Right atrium auricular region (tissue), 2 donors: ENCODE measurements at regions not wholly inside any gene's neighbourhood (a gene's known extent, or its start where the extent isn't known, plus 50 kb on each side); places are given as distances from the start of the nearest gene placed in this dataset.

Source experiments
- DNase-seq: peaks from one replicate; pipeline ENCODE4 v3.0.0-alpha.2; 2019; ENCODE audit warnings: low spot score
- H3K27ac ChIP-seq, 2 donors: fragments of 200-600 bp; sonication (generic); 1 replicate in 1 of 2; 2 replicates in 1 of 2; pipeline ENCODE4 v1.5.1; 2016 to 2019
- H3K27me3 ChIP-seq, 2 donors: fragments of 200-600 bp; sonication (generic); one replicate each; pipeline versions ENCODE4 v1.5.1 to v1.6.0; 2017 to 2019
- H3K36me3 ChIP-seq: fragments of 200-600 bp; sonication (generic); one replicate; pipeline ENCODE4 v1.5.1; 2016
- H3K4me1 ChIP-seq, 2 donors: fragments of 200-600 bp; sonication (generic); one replicate each; pipeline versions ENCODE4 v1.5.1 to v1.6.0; 2017 to 2019
- H3K4me3 ChIP-seq, 2 donors: fragments of 200-600 bp; sonication (generic); 1 replicate in 1 of 2; 2 replicates in 1 of 2; pipeline ENCODE4 v1.5.1; 2017 to 2019; ENCODE audit warnings: mild to moderate bottlenecking in 1 of 2, moderate library complexity in 1 of 2
- H3K9me3 ChIP-seq, 2 donors: fragments of 200-600 bp; sonication (generic); one replicate each; pipeline ENCODE4 v1.5.1; 2019
- TF ChIP-seq, protein P1 (sequence below), 2 donors: fragments of 200-600 bp; sonication (generic); IDR thresholded peaks; one replicate each; pipeline ENCODE4 v1.5.1; 2019; ENCODE audit warnings: antibody characterized with exemption in 2 of 2

DNA sequence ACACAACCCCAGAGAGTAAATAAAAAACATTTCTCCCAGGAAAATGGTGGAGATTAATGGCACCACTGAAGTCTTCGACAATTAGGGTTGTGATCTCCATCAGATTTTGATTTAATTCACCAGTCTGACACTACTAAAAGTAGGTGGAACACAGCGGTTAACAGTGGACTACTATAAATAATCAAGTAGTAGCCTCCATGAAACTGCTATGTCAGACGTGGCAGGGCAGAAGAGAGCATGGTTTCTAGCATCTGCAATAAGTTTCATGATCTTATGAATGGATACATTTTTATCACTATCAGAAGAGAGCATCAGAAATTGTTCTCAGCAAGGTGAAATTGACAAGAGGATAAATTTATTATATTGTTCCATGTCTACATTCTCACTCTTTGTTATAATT lies 1706.6 kb downstream of the MRPL39 start:
- no peaks in the 10 kb centered on the region for H3K4me1 ChIP-seq
- no peaks in the 10 kb centered on the region for H3K36me3 ChIP-seq
- no peak overlapping the region for H3K27ac ChIP-seq
- no peak overlapping the region for H3K4me3 ChIP-seq
- H3K9me3 ChIP-seq: no peaks in the 10 kb centered on the region
- TF ChIP-seq, protein P1, sequence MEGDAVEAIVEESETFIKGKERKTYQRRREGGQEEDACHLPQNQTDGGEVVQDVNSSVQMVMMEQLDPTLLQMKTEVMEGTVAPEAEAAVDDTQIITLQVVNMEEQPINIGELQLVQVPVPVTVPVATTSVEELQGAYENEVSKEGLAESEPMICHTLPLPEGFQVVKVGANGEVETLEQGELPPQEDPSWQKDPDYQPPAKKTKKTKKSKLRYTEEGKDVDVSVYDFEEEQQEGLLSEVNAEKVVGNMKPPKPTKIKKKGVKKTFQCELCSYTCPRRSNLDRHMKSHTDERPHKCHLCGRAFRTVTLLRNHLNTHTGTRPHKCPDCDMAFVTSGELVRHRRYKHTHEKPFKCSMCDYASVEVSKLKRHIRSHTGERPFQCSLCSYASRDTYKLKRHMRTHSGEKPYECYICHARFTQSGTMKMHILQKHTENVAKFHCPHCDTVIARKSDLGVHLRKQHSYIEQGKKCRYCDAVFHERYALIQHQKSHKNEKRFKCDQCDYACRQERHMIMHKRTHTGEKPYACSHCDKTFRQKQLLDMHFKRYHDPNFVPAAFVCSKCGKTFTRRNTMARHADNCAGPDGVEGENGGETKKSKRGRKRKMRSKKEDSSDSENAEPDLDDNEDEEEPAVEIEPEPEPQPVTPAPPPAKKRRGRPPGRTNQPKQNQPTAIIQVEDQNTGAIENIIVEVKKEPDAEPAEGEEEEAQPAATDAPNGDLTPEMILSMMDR (IDR thresholded peaks at IDR 0.05): no peak
- no peaks in the 10 kb centered on the region for H3K27me3 ChIP-seq
- DNase-seq: no peak

DNA sequence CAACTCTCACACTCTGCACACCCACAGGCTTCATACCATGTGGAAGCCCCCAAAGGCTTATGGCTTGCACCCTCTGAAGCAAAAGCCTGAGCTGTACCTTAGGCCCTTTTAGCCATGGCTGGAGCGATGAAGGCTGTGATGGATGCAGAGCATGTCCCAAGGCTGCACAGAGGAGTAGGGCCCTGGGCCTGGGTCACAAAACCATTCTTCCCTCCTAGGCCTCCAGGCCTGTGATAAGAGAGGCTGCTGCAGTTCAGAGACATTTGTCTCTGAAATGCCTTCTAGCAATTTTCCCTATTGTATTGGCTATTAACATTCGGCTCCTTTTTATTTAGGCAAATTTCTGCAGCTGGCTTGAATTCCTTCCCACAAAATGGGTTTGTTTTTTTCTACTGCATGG lies 1707.7 kb downstream of the MRPL39 start:
- no peak overlapping the region for H3K4me3 ChIP-seq
- no peaks in the 10 kb centered on the region for H3K36me3 ChIP-seq
- TF ChIP-seq, protein P1 (IDR thresholded peaks at IDR 0.05): no peak
- H3K4me1 ChIP-seq: no peaks in the 10 kb centered on the region
- DNase-seq: no peak
- H3K27me3 ChIP-seq: no peaks in the 10 kb centered on the region
- no peaks in the 10 kb centered on the region for H3K9me3 ChIP-seq
- no peak overlapping the region for H3K27ac ChIP-seq

DNA sequence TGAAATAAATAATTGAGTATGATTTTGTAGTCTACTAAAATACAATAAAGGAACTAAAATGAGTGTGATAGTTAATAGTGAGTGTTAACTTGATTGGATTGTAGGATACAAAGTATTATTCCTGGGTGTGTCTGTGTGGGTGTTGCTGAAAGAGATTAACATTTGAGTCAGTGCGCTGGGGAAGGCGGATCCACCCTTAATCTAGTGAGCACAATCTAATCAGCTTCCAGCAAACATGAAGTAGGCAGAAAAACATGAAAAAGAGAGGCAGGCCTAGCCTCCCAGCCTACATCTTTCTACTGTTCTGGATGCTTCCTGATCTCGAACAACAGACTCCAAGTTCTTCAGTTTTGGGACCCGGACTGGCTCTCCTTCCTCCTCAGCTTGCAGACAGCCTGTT lies 1716.6 kb downstream of the MRPL39 start:
- Histone ChIP-seq H3K36me3 (no peaks in the 10 kb centered on the region), H3K4me3 (no peak overlapping the region), H3K27me3 (no peaks in the 10 kb centered on the region), H3K9me3 (no peaks in the 10 kb centered on the region), H3K4me1 (no peaks in the 10 kb centered on the region), H3K27ac (no peak overlapping the region)
- no peak for DNase-seq
- TF ChIP-seq, protein P1 (IDR thresholded peaks at IDR 0.05): no peak

DNA sequence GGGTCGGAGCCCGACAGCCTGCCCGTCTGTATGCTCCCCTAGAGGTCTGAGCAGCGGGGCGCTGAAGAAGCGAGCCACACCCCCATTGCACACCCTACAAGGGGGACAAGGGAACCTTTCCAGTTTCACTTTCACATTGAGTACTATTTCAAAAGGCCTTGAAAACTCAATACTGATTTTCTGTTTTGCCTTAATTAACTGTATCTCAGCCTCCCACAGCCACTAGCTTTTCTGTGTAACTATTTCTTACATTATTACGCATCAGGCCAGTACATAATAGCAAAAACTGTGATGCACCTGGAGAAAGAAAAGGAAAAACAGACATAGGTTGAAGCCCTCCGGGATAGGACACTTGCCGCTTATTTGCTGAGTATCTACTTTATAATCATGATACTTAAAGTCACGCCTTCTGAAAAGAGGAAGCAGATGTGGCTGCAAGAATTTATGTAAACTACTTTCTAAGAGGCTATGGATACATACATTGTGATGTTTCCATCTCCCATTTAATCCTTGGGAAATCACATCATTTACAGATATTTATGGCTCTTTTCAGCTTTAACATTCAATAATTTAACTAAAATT lies 1719.5 kb downstream of the MRPL39 start:
- Histone ChIP-seq H3K4me1 (no peaks in the 10 kb centered on the region), H3K36me3 (no peaks in the 10 kb centered on the region), H3K27me3 (no peaks in the 10 kb centered on the region), H3K4me3 (no peak overlapping the region), H3K9me3 (no peaks in the 10 kb centered on the region), H3K27ac (no peak overlapping the region)
- DNase-seq: no peak
- TF ChIP-seq, protein P1 (IDR thresholded peaks at IDR 0.05): no peak

DNA sequence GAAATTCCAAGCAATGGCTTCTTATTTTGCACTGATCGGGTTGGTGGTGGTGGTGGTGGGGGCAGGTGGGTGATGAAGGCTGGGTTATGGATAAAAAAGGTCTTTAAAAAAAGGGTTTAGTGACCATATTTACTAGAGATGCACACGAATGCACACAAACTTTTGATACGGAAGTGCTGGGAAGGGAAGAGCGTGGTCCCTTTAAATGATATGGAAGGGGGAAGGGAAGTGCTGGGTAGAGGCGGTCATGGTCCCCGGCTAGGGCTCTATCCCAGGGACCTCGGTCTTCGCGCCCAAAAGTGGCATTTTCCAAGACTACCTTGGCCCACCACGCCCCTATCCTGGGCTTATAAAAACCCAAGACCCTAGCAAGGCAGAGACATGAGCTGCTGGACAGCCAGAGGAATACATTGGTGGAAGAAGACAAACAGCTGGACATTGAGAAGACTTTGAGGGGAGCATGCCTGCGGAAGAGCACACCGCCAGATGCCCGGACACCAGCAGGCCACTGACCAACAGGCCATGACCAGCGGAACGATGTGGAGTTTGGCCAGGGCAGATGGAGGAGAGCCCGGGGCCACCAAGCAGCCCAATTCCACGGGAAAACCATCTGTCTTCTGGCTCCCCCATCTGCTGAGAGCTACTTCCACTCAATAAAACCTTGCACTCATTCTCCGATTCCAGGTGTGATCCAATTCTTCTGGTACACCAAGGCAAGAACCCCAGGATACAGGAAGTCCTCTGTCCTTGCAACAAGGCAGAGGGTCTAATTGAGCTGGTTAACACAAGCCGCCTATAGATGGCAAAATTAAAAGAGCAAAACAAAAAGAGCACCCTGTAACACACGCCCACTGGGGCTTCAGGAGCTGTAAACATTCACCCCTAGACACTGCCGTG lies 1720.2 kb downstream of the MRPL39 start:
- no peaks in the 10 kb centered on the region for H3K27me3 ChIP-seq
- H3K27ac ChIP-seq: no peak overlapping the region
- H3K36me3 ChIP-seq: no peaks in the 10 kb centered on the region
- no peak overlapping the region for H3K4me3 ChIP-seq
- H3K9me3 ChIP-seq: no peaks in the 10 kb centered on the region
- no peak for DNase-seq
- H3K4me1 ChIP-seq: no peaks in the 10 kb centered on the region
- TF ChIP-seq, protein P1 (IDR thresholded peaks at IDR 0.05): no peak
